Smooth muscle cell (in vitro differentiated cells): ENCODE measurements at regions not wholly inside any gene's neighbourhood (a gene's known extent, or its start where the extent isn't known, plus 50 kb on each side); places are given as distances from the start of the nearest gene placed in this dataset.
"Not testable (repeated sequence)": the region's sequence is repeated elsewhere in the genome, so short reads cannot be mapped to it uniquely, and the experiment has no call there.

ENCODE experiments used
- DNase-seq: peaks from one replicate; lab custom pipeline; 2025; ENCODE audit not compliant: unreplicated experiment; lab: John Stamatoyannopoulos, UW
- H2AFZ ChIP-seq: fragments of 200-600 bp; sonication (generic); 2 replicates; pipeline ENCODE4 v1.6.0; 2016; ENCODE audit warnings: antibody characterized with exemption, low read depth, mild to moderate bottlenecking
- H3F3A ChIP-seq: fragments of 200-600 bp; sonication (generic); 2 replicates; pipeline ENCODE4 v1.6.0; 2017; ENCODE audit warnings: antibody characterized with exemption, low read depth
- H3K27ac ChIP-seq: fragments of 200-600 bp; sonication (generic); 2 replicates; pipeline ENCODE4 v1.5.1; 2016; ENCODE audit warnings: low read depth, mild to moderate bottlenecking
- H3K27me3 ChIP-seq: fragments of 200-600 bp; sonication (generic); 2 replicates; pipeline ENCODE4 v1.6.1; 2016; ENCODE audit warnings: low read depth, mild to moderate bottlenecking
- H3K36me3 ChIP-seq: fragments of 200-600 bp; sonication (generic); 2 replicates; pipeline ENCODE4 v1.5.1; 2016; ENCODE audit warnings: low read depth
- H3K4me1 ChIP-seq: fragments of 200-600 bp; sonication (generic); 2 replicates; pipeline ENCODE4 v1.5.1; 2016; ENCODE audit warnings: low read depth
- H3K4me2 ChIP-seq: fragments of 200-600 bp; sonication (generic); 2 replicates; pipeline ENCODE4 v1.6.0; 2016; ENCODE audit warnings: mild to moderate bottlenecking
- H3K4me3 ChIP-seq: fragments of 200-600 bp; sonication (generic); 2 replicates; pipeline ENCODE4 v1.5.1; 2016; ENCODE audit warnings: mild to moderate bottlenecking
- H3K79me2 ChIP-seq: fragments of 200-600 bp; sonication (generic); 2 replicates; pipeline ENCODE4 v1.6.0; 2016; ENCODE audit warnings: low read depth, mild to moderate bottlenecking
- H3K9ac ChIP-seq: fragments of 200-600 bp; sonication (generic); 2 replicates; pipeline ENCODE4 v1.6.0; 2016; ENCODE audit warnings: low read depth
- H3K9me3 ChIP-seq: fragments of 200-600 bp; sonication (generic); replicated peaks from 2 replicates; pipeline ENCODE4 v1.5.1; 2016; ENCODE audit warnings: low read depth
- H4K20me1 ChIP-seq: fragments of 200-600 bp; sonication (generic); 2 replicates; pipeline ENCODE4 v1.6.0; 2016; ENCODE audit warnings: low read depth
- CTCF ChIP-seq: fragments of 200-600 bp; sonication (generic); IDR thresholded peaks from 2 replicates; pipeline ENCODE4 v1.5.1; 2017; ENCODE audit warnings: borderline replicate concordance, mild to moderate bottlenecking, antibody characterized with exemption; ENCODE audit not compliant: insufficient read depth, poor library complexity, severe bottlenecking
- WGBS: methylation state at CpG from one replicate; pipeline ENCODE4 v1.1.7; 2016; ENCODE audit warnings: low lambda C conversion rate; 5-methylcytosine and 5-hydroxymethylcytosine counted together

- Histone ChIP-seq H3K36me3 (no peaks in the 10 kb centered on the region), H3K4me1 (no peaks in the 10 kb centered on the region), H2AFZ (no peak overlapping the region), H3F3A (no peaks in the 10 kb centered on the region), H3K79me2 (no peaks in the 10 kb centered on the region), H3K9ac (no peak overlapping the region), H3K4me2 (no peak overlapping the region), H3K9me3 (no peaks in the 10 kb centered on the region), H3K4me3 (no peak overlapping the region), H3K27me3 (peaks cover 41% of the 10 kb centered on the region), H4K20me1 (no peaks in the 10 kb centered on the region), H3K27ac (no peak overlapping the region)
- no peak for DNase-seq
- TF ChIP-seq CTCF = no peak
- 99% methylated on average over 6 of the region's 6 CpGs for WGBS
Measured at GRCh38 chr1:29800522-29800956, 564.2 kb downstream of the PTPRU start.

- H3K4me3 ChIP-seq = no peak overlapping the region
- no peak overlapping the region for H3K4me2 ChIP-seq
- H3K79me2 ChIP-seq = no peaks in the 10 kb centered on the region
- no peaks in the 10 kb centered on the region for H3K4me1 ChIP-seq
- H3K9me3 ChIP-seq = no peaks in the 10 kb centered on the region
- H2AFZ ChIP-seq = no peak overlapping the region
- H3K27ac ChIP-seq = no peak overlapping the region
- no peaks in the 10 kb centered on the region for H3K36me3 ChIP-seq
- peaks cover 37% of the 10 kb centered on the region for H3K27me3 ChIP-seq
- no peak for TF ChIP-seq CTCF
- no peak for DNase-seq
- 74% methylated on average over 5 of the region's 5 CpGs for WGBS
- H3K9ac ChIP-seq = no peak overlapping the region
- H3F3A ChIP-seq = no peaks in the 10 kb centered on the region
- no peaks in the 10 kb centered on the region for H4K20me1 ChIP-seq
Measured at GRCh38 chr1:29800120-29800519, 563.8 kb downstream of the PTPRU start.

DNA sequence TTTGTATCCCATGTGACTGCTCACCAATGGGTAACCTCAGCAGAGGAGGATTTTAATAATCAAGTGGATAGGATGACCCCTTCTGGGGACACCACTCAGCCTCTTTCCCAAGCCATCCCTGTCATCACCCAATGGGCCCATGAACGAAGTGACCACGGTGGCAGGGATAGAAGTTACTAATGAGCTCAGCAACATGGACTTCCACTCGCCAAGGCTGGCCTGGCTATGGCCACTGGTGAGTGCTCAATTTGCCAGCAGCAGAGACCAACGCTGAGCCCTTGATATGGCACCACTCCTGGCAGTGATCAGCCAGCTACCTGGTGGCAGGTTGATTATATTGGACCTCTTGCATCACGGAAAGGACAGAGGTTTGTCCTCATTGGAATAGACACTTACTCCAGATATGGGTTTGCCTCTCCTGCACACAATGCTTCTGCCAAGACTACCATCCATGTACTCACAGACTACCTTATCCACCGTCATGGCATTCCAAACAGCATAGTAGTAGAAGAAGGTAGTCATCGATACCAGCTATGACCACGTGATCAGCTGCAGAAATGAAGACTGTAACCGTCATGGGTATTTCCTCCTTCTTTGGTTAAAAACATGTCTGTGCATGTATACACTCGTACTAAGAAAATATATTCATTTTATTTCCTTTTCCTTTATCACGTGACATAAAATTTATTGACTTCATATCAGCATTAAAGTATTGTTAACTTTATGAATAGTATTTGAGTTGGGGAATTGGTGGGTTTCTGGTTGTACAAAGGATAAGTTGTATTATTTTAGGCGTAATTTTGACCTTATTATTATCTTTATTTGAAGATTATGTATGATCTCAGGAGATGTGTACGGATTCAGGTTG lies 562.6 kb downstream of the PTPRU start:
- Histone ChIP-seq H4K20me1 (no peaks in the 10 kb centered on the region), H3K27ac (no peak overlapping the region), H3F3A (no peaks in the 10 kb centered on the region), H3K4me1 (no peaks in the 10 kb centered on the region), H3K4me2 (no peak overlapping the region), H3K9me3 (no peaks in the 10 kb centered on the region), H3K79me2 (no peaks in the 10 kb centered on the region), H3K36me3 (no peaks in the 10 kb centered on the region), H2AFZ (no peak overlapping the region), H3K27me3 (peaks cover 26% of the 10 kb centered on the region), H3K4me3 (no peak overlapping the region), H3K9ac (no peak overlapping the region)
- no peak for TF ChIP-seq CTCF
- WGBS = 88% methylated on average over 13 of the region's 13 CpGs
- DNase-seq = no peak

- not testable (repeated sequence) for H3K27ac ChIP-seq, H3K4me3 ChIP-seq, H2AFZ ChIP-seq, H3K27me3 ChIP-seq, DNase-seq, H3K4me1 ChIP-seq, H3K9ac ChIP-seq, H3K36me3 ChIP-seq, H4K20me1 ChIP-seq, H3F3A ChIP-seq, H3K9me3 ChIP-seq, H3K4me2 ChIP-seq, H3K79me2 ChIP-seq
- WGBS = 95% methylated on average over 1 of the region's 1 CpG
Measured at GRCh38 chr1:29797125-29797524, 560.8 kb downstream of the PTPRU start.

GRCh38 chr1:29795965-29796364 lies 559.6 kb downstream of the PTPRU start:
- H3K4me1 ChIP-seq, H3K27me3 ChIP-seq, H3K27ac ChIP-seq, H3K79me2 ChIP-seq, H4K20me1 ChIP-seq, H3K4me2 ChIP-seq, H3F3A ChIP-seq, H3K9me3 ChIP-seq, H3K9ac ChIP-seq, H2AFZ ChIP-seq, DNase-seq, H3K4me3 ChIP-seq, H3K36me3 ChIP-seq: not testable (repeated sequence)
- 84% methylated on average over 2 of the region's 2 CpGs for WGBS
